NCI-H2196 (cell line): ENCODE measurements at regions not wholly inside any gene's neighbourhood (a gene's known extent, or its start where the extent isn't known, plus 50 kb on each side); places are given as distances from the start of the nearest gene placed in this dataset.
"Not testable (repeated sequence)": the region's sequence is repeated elsewhere in the genome, so short reads cannot be mapped to it uniquely, and the experiment has no call there.

Experiments used
- DNase-seq: peaks from one replicate; lab custom pipeline; 2025; ENCODE audit not compliant: unreplicated experiment; lab: John Stamatoyannopoulos, UW

GRCh38 chr1:30242722-30243457 lies 480.5 kb downstream of the MATN1 start:
- DNase-seq, result no peak

- no peak for DNase-seq
Observed at GRCh38 chr1:30242168-30242567, 481.2 kb downstream of the MATN1 start.

- no peak for DNase-seq
Observed at GRCh38 chr1:30241681-30242080, 481.7 kb downstream of the MATN1 start.

GRCh38 chr1:30234091-30234490 lies 489.3 kb downstream of the MATN1 start:
- DNase-seq, result no peak

GRCh38 chr1:30232288-30232899 lies 491.0 kb downstream of the MATN1 start:
- peak; percentile 11 for DNase-seq

GRCh38 chr1:30229960-30230359 lies 493.4 kb downstream of the MATN1 start:
- DNase-seq, result no peak

- DNase-seq, result no peak
Observed at GRCh38 chr1:30229557-30229956, 493.8 kb downstream of the MATN1 start.

- DNase-seq, result no peak
Observed at GRCh38 chr1:30226648-30227047, 496.7 kb downstream of the MATN1 start.

GRCh38 chr1:30225357-30225756 lies 498.0 kb downstream of the MATN1 start:
- no peak for DNase-seq

GRCh38 chr1:30219675-30220074 lies 503.7 kb downstream of the MATN1 start:
- no peak for DNase-seq

- no peak for DNase-seq
Observed at GRCh38 chr1:30218438-30218837, 504.9 kb downstream of the MATN1 start.

GRCh38 chr1:30216602-30217001 lies 506.8 kb downstream of the MATN1 start:
- DNase-seq, result no peak

- no peak for DNase-seq
Observed at GRCh38 chr1:30213936-30214335, 509.4 kb downstream of the MATN1 start.

- not testable (repeated sequence) for DNase-seq
Observed at GRCh38 chr1:30207962-30208361, 515.4 kb downstream of the MATN1 start.

- not testable (repeated sequence) for DNase-seq
Observed at GRCh38 chr1:30206631-30207030, 516.8 kb downstream of the MATN1 start.

- not testable (repeated sequence) for DNase-seq
Observed at GRCh38 chr1:30204916-30205315, 518.5 kb downstream of the MATN1 start.

- no peak for DNase-seq
Observed at GRCh38 chr1:30201015-30201414, 522.4 kb downstream of the MATN1 start.

- DNase-seq, result no peak
Observed at GRCh38 chr1:30200161-30200560, 523.2 kb downstream of the MATN1 start.

GRCh38 chr1:30199563-30199962 lies 523.8 kb downstream of the MATN1 start:
- no peak for DNase-seq

GRCh38 chr1:30198795-30199403 lies 524.5 kb downstream of the MATN1 start:
- DNase-seq, result no peak

GRCh38 chr1:30198451-30198760 lies 525.0 kb downstream of the MATN1 start:
- DNase-seq, result no peak

GRCh38 chr1:30197639-30198450 lies 525.5 kb downstream of the MATN1 start:
- DNase-seq, result no peak
